NB4 (cell line): ENCODE measurements at regions not wholly inside any gene's neighbourhood (a gene's known extent, or its start where the extent isn't known, plus 50 kb on each side); places are given as distances from the start of the nearest gene placed in this dataset.

Experiments used
- DNase-seq: peaks from one replicate; pipeline ENCODE4 v3.0.0; 2010; ENCODE audit warnings: low read depth
- H3K4me3 ChIP-seq: one replicate; pipeline ENCODE4 v1.5.1; 2011; ENCODE audit warnings: mild to moderate bottlenecking, low read depth, low read length, moderate library complexity
- CTCF ChIP-seq: IDR thresholded peaks from one replicate; pipeline ENCODE4 v1.5.1; 2012; ENCODE audit warnings: low read depth, low read length
- MYC ChIP-seq: IDR thresholded peaks from 2 replicates; pipeline ENCODE4 v1.6.1; 2011; ENCODE audit warnings: low read depth, low read length
- POLR2A ChIP-seq: IDR thresholded peaks from 2 replicates; pipeline ENCODE4 v1.6.1; 2011; ENCODE audit warnings: mild to moderate bottlenecking; ENCODE audit not compliant: insufficient read length; ENCODE audit errors: extremely low read depth
- TF ChIP-seq, protein P1 (sequence below): IDR thresholded peaks from 2 replicates; pipeline ENCODE4 v1.6.1; 2011; ENCODE audit warnings: low read depth, low read length

- no peak for TF ChIP-seq CTCF
- TF ChIP-seq POLR2A = no peak
- H3K4me3 ChIP-seq = no peak overlapping the region
- no peak for DNase-seq
Observed at GRCh38 chr1:195195423-195196057, 1412.7 kb downstream of the KCNT2 start.

- DNase-seq = no peak
- TF ChIP-seq CTCF = no peak
- TF ChIP-seq MYC = no peak
- no peak for TF ChIP-seq POLR2A
- TF ChIP-seq, protein P1, sequence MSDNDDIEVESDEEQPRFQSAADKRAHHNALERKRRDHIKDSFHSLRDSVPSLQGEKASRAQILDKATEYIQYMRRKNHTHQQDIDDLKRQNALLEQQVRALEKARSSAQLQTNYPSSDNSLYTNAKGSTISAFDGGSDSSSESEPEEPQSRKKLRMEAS = no peak
- no peak overlapping the region for H3K4me3 ChIP-seq
Observed at GRCh38 chr1:195193134-195193533, 1415.1 kb downstream of the KCNT2 start.

- TF ChIP-seq POLR2A (no peak), CTCF (no peak), MYC (no peak)
- TF ChIP-seq, protein P1 = no peak
- no peak overlapping the region for H3K4me3 ChIP-seq
- DNase-seq = no peak
Observed at GRCh38 chr1:195188821-195189220, 1419.4 kb downstream of the KCNT2 start.

DNA sequence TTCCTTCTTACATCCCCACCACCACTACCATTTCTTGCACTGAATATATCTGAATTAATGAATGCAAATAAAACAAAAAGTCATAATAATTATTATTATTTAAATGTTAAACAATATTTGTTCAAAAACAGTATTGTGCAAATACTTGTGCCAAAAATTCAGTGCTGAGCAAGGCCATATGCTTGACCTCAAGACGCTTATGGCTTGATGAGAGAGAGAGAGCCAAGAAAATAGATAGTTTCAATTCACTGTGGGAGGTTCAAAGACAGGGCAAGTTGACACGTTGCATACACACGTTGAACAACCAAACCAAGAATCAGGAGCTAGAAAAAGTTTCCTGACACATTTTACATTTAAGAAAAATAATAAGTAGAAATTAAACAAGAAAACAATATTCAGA, 1421.7 kb downstream of the KCNT2 start:
- no peak for DNase-seq
- TF ChIP-seq CTCF = no peak
- no peak for TF ChIP-seq MYC
- no peak for TF ChIP-seq POLR2A
- TF ChIP-seq, protein P1 = no peak
- no peak overlapping the region for H3K4me3 ChIP-seq

DNA sequence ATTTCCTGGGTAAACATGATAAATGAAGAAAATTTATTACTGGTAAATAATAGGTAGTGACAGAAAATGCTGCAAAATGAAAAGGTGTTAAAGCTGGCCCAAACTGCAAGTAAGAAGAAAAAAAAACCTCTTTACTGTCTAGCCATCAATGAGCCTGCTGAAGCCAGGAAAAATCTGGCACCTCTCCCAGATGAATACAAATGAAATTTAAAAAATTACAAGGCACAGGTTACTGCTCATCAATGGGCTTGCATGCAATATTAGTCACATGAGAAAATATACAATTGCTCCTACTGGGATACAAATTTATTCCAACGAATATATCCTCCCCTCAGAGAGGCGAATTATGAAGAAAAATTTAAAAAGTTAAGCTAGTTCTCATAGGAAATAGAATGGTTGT, 1422.5 kb downstream of the KCNT2 start:
- DNase-seq = no peak
- TF ChIP-seq, protein P1 = no peak
- TF ChIP-seq CTCF (no peak), MYC (no peak), POLR2A (no peak)
- H3K4me3 ChIP-seq = no peak overlapping the region

DNA sequence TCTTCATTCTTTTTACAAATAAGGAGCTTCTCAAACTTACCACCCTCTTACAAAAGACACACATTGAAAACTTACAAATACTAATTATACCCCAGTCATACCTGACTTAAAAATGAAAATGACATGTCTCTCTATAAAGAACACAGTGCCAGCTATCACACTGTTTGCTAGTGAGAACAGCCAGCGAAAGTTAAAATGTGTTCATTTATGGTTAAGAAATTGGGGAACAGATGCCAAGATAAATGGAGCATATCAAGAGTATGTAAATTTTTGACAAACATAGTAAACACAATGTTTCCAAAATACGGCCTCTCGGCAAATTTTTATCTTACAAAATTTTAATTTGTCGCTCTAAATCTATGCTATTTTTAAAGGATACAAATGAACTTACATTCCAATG, 1422.9 kb downstream of the KCNT2 start:
- no peak for DNase-seq
- TF ChIP-seq MYC = no peak
- TF ChIP-seq, protein P1 = no peak
- no peak for TF ChIP-seq POLR2A
- TF ChIP-seq CTCF = no peak
- H3K4me3 ChIP-seq = no peak overlapping the region
